Uterus (tissue), 3 donors: ENCODE measurements at regions not wholly inside any gene's neighbourhood (a gene's known extent, or its start where the extent isn't known, plus 50 kb on each side); places are given as distances from the start of the nearest gene placed in this dataset.

Source experiments
- DNase-seq, 2 donors: peaks; one replicate each; pipeline ENCODE4 v3.0.0-alpha.2; 2019 to 2020
- H3K27ac ChIP-seq, 2 donors: fragments of 200-600 bp; sonication (generic); 1 replicate in 1 of 2; 2 replicates in 1 of 2; pipeline ENCODE4 v1.5.1; 2016 to 2018
- H3K27me3 ChIP-seq, 2 donors: fragments of 200-600 bp; sonication (generic); one replicate each; pipeline ENCODE4 v1.5.1; 2018 to 2019; ENCODE audit warnings: control low read depth in 1 of 2
- H3K36me3 ChIP-seq, 2 donors: fragments of 200-600 bp; sonication (generic); one replicate each; pipeline ENCODE4 v1.5.1; 2019; ENCODE audit warnings: control low read depth in 1 of 2
- H3K4me1 ChIP-seq, 2 donors: fragments of 200-600 bp; sonication (generic); one replicate each; pipeline ENCODE4 v1.5.1; 2018 to 2019; ENCODE audit warnings: control low read depth in 1 of 2
- H3K4me3 ChIP-seq, 2 donors: fragments of 200-600 bp; sonication (generic); 1 replicate in 1 of 2; 2 replicates in 1 of 2; pipeline ENCODE4 v1.5.1; 2018 to 2019; ENCODE audit warnings: mild to moderate bottlenecking in 1 of 2
- H3K9me3 ChIP-seq, 2 donors: fragments of 200-600 bp; sonication (generic); one replicate each; pipeline ENCODE4 v1.5.1; 2019; ENCODE audit warnings: control low read depth in 1 of 2
- POLR2A ChIP-seq, 2 donors: fragments of 450-650 bp; IDR thresholded peaks; one replicate each; pipeline ENCODE4 v1.6.1; 2016; ENCODE audit warnings: antibody characterized with exemption in 2 of 2, mild to moderate bottlenecking in 1 of 2, moderate library complexity in 1 of 2
- intact Hi-C: fragments of 100-400 bp; cut with DNase I; formaldehyde crosslinking; loops from one replicate; pipeline ENCODE4 v1.15.1; 2023; ENCODE audit warnings: low total_unique reads
- TF ChIP-seq, protein P1 (sequence below), 4 experiments: fragments of 200-600 bp in 2 of 4; fragments of 450-650 bp in 2 of 4; sonication (generic) in 2 of 4; IDR thresholded peaks; one replicate each; pipeline ENCODE4 v1.5.1; 2016 to 2019; ENCODE audit warnings: antibody characterized with exemption in 4 of 4, mild to moderate bottlenecking in 2 of 4, moderate library complexity in 1 of 4
- donor health status: DM: yes; HTN: yes; CAD: no.

DNA sequence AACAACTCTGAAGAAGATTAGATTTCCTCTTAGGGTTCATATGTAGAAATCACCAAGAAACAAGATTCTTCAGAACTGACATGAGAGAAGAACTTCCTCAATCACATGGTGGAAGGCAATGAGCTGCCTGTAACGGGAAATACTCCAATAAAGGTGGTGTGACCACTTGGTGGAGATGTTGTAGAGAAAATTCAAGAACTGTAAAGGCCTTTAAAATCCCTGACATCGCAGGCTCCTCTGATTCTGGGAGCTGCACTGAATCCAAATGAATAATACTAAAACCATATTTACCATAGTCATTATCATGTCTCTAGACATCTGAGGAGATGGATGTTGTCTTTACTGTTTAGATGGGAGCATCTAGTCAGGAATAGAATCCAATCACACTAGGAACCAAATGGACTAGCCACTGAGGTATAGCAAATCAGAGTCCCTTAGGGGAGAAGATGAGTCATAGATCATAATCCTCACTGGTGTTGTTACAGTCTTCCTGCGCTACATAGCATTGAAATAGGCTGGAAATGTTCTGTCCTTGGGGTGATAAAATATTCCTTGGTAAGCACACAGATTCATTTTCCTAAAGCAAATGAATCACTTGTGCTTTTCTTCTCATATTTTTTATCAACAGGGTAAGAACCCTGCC lies 321.6 kb upstream of the TENM4 start:
- intact Hi-C loops = no loop called here

DNA sequence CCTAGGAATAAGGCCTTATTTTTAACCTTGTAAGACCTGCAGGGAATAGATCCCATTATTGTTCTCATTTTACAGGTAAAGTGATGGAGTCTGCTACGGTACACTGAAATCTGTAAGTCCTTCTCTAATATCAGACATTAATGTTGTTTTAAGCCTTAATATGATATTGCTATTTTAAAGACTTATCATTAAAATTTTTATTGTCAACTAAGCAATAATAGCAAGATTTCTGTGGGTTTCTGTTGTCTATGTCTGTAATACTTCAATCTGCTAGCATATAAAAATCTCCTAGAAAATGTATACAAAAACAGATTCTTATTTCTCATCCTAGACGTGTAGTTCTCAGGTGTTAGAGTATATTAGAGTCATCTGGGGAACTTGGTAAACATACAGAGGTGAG lies 317.5 kb upstream of the TENM4 start:
- no peak for DNase-seq
- no peaks in the 10 kb centered on the region for H3K27me3 ChIP-seq
- intact Hi-C loops = no loop called here

More for the DNA sequence above, 321.6 kb upstream of the TENM4 start:
- H3K27ac ChIP-seq = no peak overlapping the region
- no peaks in the 10 kb centered on the region for H3K9me3 ChIP-seq
- no peaks in the 10 kb centered on the region for H3K4me1 ChIP-seq
- DNase-seq = no peak
- H3K4me3 ChIP-seq = no peak overlapping the region
- TF ChIP-seq, protein P1, sequence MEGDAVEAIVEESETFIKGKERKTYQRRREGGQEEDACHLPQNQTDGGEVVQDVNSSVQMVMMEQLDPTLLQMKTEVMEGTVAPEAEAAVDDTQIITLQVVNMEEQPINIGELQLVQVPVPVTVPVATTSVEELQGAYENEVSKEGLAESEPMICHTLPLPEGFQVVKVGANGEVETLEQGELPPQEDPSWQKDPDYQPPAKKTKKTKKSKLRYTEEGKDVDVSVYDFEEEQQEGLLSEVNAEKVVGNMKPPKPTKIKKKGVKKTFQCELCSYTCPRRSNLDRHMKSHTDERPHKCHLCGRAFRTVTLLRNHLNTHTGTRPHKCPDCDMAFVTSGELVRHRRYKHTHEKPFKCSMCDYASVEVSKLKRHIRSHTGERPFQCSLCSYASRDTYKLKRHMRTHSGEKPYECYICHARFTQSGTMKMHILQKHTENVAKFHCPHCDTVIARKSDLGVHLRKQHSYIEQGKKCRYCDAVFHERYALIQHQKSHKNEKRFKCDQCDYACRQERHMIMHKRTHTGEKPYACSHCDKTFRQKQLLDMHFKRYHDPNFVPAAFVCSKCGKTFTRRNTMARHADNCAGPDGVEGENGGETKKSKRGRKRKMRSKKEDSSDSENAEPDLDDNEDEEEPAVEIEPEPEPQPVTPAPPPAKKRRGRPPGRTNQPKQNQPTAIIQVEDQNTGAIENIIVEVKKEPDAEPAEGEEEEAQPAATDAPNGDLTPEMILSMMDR (IDR thresholded peaks at IDR 0.05) = no peak
- no peak for TF ChIP-seq POLR2A (IDR thresholded peaks at IDR 0.05)
- no peaks in the 10 kb centered on the region for H3K36me3 ChIP-seq
- no peaks in the 10 kb centered on the region for H3K27me3 ChIP-seq

DNA sequence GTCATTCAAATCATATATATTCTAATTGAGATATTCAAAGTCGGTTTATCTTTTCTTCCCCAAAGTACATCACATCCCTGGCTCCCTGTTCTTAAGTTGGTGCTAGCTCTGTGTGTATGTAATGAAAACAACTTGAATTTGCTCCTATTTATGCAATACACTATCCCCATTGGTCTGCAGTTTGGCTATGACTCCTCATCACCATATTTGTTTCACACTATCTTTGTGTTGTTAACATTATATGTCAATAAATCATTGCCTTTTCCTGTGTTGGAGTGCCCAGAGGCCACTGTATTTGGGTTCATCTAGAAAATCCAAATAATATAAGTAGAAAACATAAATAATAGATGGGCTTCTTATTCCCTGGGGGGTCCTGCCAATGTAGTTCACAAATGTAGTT lies 306.6 kb upstream of the TENM4 start:
- Histone ChIP-seq H3K4me1 (no peaks in the 10 kb centered on the region), H3K36me3 (no peaks in the 10 kb centered on the region), H3K9me3 (no peaks in the 10 kb centered on the region), H3K27ac (no peak overlapping the region), H3K27me3 (no peaks in the 10 kb centered on the region), H3K4me3 (no peak overlapping the region)
- DNase-seq = no peak
- intact Hi-C loops = no loop called here
- no peak for TF ChIP-seq POLR2A (IDR thresholded peaks at IDR 0.05)
- TF ChIP-seq, protein P1 (IDR thresholded peaks at IDR 0.05) = no peak

More for the DNA sequence above, 317.5 kb upstream of the TENM4 start:
- H3K4me1 ChIP-seq = no peaks in the 10 kb centered on the region
- H3K27ac ChIP-seq = no peak overlapping the region
- TF ChIP-seq POLR2A (IDR thresholded peaks at IDR 0.05) = no peak
- TF ChIP-seq, protein P1 (IDR thresholded peaks at IDR 0.05) = no peak
- H3K9me3 ChIP-seq = no peaks in the 10 kb centered on the region
- H3K36me3 ChIP-seq = no peaks in the 10 kb centered on the region
- H3K4me3 ChIP-seq = no peak overlapping the region

DNA sequence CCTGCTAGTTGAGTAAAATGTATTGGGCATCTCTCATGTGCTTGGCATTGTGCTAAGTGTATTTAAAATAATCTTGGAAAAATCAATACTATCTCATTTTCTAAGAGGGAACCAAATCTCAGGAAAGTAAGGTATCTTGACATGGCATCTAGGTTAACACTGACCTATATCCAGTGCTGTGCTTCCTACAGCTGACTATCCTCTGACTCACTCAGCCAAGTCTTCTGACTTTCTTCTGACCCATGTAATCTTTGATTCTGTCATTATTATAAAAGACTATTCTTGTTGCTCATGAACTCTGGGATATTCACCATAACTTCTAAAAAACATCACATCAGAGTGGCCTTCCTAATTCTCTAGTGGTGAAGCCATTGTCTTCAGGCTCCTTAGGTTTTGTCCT lies 304.1 kb upstream of the TENM4 start:
- intact Hi-C loops = no loop called here
- no peak for DNase-seq
- no peaks in the 10 kb centered on the region for H3K27me3 ChIP-seq
- TF ChIP-seq POLR2A (IDR thresholded peaks at IDR 0.05) = no peak
- TF ChIP-seq, protein P1 (IDR thresholded peaks at IDR 0.05) = no peak
- H3K27ac ChIP-seq = no peak overlapping the region
- no peaks in the 10 kb centered on the region for H3K36me3 ChIP-seq
- no peak overlapping the region for H3K4me3 ChIP-seq
- H3K4me1 ChIP-seq = no peaks in the 10 kb centered on the region
- no peaks in the 10 kb centered on the region for H3K9me3 ChIP-seq

DNA sequence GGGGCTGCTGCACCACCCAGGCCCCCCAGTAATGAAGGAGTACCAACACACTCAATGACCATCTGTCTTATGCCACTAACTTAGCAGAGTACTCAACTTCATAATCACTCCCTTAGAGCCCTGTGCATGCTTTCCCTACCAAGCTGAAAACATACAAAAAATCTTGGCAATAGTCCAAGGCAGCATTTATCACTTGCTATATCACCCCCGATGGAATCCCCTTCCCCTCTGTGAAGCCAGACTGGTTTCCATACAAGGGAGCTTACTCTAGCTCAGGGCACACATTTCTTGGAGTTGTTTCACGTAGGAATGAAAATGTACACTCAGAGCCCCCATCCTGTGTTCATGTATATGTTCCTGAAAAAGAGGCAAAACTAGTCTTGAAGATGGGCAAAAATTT lies 301.3 kb upstream of the TENM4 start:
- Histone ChIP-seq H3K4me3 (no peak overlapping the region), H3K27me3 (no peaks in the 10 kb centered on the region), H3K36me3 (no peaks in the 10 kb centered on the region), H3K4me1 (no peaks in the 10 kb centered on the region), H3K27ac (no peak overlapping the region), H3K9me3 (no peaks in the 10 kb centered on the region)
- no peak for TF ChIP-seq POLR2A (IDR thresholded peaks at IDR 0.05)
- TF ChIP-seq, protein P1 (IDR thresholded peaks at IDR 0.05) = no peak
- intact Hi-C loops = no loop called here
- no peak for DNase-seq
